ENCODE measurements at regions not wholly inside any gene's neighbourhood (a gene's known extent, or its start where the extent isn't known, plus 50 kb on each side); places are given as distances from the start of the nearest gene placed in this dataset.

DNA sequence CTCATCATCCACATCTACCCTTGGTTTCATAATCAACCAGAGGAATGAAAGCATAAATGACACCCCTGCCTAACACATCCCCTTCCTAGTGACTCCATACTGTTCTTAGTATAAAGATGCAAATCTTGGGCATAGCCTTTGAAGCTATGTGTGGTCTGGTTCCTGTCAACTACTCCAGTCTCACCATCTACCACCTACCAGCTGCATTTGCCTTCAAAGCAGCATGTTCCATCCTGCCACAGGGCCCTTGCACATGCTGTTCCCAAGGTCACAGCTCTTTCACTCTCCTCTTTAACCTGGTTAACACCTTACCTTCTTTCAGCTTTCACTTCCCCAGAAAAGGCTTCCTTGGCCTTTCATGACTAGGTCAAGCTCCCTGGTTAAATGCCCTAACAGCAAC, 62.3 kb upstream of the ARHGEF3 start:
- H3K36me3 Mint-ChIP-seq = no peaks in the 10 kb centered on the region
- no peak overlapping the region for H3K4me3 Mint-ChIP-seq
- H3K27ac Mint-ChIP-seq = no peak overlapping the region
- DNase-seq (ENCODE audit: low spot score) (no peak), ATAC-seq (no peak)
- 0 out of 2 replicates have a peak, but pooled peaks cover 3% of the 10 kb centered on the region for H3K4me1 Mint-ChIP-seq
- CTCF ChIA-PET = interaction anchor here (0.6 to 0.9 kb wide), 3 partner anchors 20 to 63 kb away, joined by 3 read pairs; partner anchors contain the start of gene ARHGEF3
- TF ChIP-seq ESRRA (CRISPR knock-in tag; IDR thresholded peaks at IDR 0.05; ENCODE audit: borderline replicate concordance) (no peak), FOXK1 (CRISPR knock-in tag; IDR thresholded peaks at IDR 0.05) (no peak), RORB (CRISPR knock-in tag; IDR thresholded peaks at IDR 0.05) (no peak), ZBTB43 (CRISPR knock-in tag; IDR thresholded peaks at IDR 0.05) (no peak), NR1H2 (CRISPR knock-in tag; IDR thresholded peaks at IDR 0.05) (no peak), ZNF232 (CRISPR knock-in tag; IDR thresholded peaks at IDR 0.05) (no peak), JUN (CRISPR knock-in tag; IDR thresholded peaks at IDR 0.05) (no peak), FOXP1 (CRISPR knock-in tag; IDR thresholded peaks at IDR 0.05; ENCODE audit: borderline replicate concordance) (no peak), NR3C1 (CRISPR knock-in tag; conservative IDR thresholded peaks at IDR 0.05; ENCODE audit: low read depth) (no peak), TEAD1 (CRISPR knock-in tag; IDR thresholded peaks at IDR 0.05) (no peak), GABPB1 (CRISPR knock-in tag; IDR thresholded peaks at IDR 0.05) (no peak), IRF2 (CRISPR knock-in tag; IDR thresholded peaks at IDR 0.05; ENCODE audit: borderline replicate concordance, low read depth) (no peak)
- TF ChIP-seq, protein P1, sequence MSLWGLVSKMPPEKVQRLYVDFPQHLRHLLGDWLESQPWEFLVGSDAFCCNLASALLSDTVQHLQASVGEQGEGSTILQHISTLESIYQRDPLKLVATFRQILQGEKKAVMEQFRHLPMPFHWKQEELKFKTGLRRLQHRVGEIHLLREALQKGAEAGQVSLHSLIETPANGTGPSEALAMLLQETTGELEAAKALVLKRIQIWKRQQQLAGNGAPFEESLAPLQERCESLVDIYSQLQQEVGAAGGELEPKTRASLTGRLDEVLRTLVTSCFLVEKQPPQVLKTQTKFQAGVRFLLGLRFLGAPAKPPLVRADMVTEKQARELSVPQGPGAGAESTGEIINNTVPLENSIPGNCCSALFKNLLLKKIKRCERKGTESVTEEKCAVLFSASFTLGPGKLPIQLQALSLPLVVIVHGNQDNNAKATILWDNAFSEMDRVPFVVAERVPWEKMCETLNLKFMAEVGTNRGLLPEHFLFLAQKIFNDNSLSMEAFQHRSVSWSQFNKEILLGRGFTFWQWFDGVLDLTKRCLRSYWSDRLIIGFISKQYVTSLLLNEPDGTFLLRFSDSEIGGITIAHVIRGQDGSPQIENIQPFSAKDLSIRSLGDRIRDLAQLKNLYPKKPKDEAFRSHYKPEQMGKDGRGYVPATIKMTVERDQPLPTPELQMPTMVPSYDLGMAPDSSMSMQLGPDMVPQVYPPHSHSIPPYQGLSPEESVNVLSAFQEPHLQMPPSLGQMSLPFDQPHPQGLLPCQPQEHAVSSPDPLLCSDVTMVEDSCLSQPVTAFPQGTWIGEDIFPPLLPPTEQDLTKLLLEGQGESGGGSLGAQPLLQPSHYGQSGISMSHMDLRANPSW (CRISPR knock-in tag; conservative IDR thresholded peaks at IDR 0.05; ENCODE audit: low read depth) = no peak
- peaks cover 6% of the 10 kb centered on the region for H3K9me3 Mint-ChIP-seq
- no peaks in the 10 kb centered on the region for H3K27me3 Mint-ChIP-seq (ENCODE audit: low read depth)
- POLR2A ChIA-PET = no interaction called here

DNA sequence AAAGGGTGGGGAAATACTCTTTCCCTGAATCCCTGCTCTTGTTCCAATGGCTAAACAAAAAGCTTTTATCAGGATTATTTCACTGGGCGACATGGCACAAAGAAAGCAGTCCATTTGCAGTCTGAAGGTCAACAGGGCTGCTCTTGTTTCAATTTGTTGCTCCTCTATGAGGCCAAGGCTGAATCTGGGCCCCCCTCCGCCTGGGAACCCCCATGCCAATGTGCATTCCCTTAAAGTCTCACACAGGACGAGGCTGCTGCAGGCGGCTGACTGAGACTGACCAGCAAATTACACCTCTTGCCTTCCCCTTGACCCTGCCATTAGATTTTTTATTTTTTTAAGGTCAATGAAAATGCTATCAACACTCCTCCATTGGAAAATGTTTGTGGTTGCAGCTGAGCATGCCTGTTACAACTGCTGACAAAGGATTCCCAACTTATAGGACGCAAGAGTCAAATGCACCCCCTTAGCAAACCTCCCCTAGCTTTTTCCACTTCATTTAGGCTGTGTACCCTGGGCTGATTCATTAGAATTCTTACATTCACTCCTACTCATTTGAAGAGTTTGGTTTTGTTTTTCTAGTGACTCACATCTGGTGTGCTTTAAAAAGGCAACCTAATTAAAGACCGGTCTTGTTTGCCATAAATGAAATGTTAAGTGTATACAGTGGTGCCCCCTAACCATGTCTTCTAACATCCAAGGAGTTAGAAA, 60.8 kb upstream of the ARHGEF3 start:
- ChIA-PET POLR2A (no interaction called here), CTCF (interaction anchor here (1.5 kb wide), 1 partner anchor 126 kb away, joined by 7 read pairs; no protein-coding TSS in a partner anchor)
- TF ChIP-seq, protein P2, sequence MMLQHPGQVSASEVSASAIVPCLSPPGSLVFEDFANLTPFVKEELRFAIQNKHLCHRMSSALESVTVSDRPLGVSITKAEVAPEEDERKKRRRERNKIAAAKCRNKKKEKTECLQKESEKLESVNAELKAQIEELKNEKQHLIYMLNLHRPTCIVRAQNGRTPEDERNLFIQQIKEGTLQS (CRISPR knock-in tag; conservative IDR thresholded peaks at IDR 0.05) = no peak
- no peak for TF ChIP-seq ERG (CRISPR knock-in tag; IDR thresholded peaks at IDR 0.05)
- TF ChIP-seq SOX15 (CRISPR knock-in tag; IDR thresholded peaks at IDR 0.05) = no peak
- TF ChIP-seq CDX4 (CRISPR knock-in tag; IDR thresholded peaks at IDR 0.05; ENCODE audit: borderline replicate concordance) = no peak
- no peak for TF ChIP-seq EMX1 (CRISPR knock-in tag; IDR thresholded peaks at IDR 0.05)
- TF ChIP-seq, protein P3, sequence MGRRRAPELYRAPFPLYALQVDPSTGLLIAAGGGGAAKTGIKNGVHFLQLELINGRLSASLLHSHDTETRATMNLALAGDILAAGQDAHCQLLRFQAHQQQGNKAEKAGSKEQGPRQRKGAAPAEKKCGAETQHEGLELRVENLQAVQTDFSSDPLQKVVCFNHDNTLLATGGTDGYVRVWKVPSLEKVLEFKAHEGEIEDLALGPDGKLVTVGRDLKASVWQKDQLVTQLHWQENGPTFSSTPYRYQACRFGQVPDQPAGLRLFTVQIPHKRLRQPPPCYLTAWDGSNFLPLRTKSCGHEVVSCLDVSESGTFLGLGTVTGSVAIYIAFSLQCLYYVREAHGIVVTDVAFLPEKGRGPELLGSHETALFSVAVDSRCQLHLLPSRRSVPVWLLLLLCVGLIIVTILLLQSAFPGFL (CRISPR knock-in tag; IDR thresholded peaks at IDR 0.05; ENCODE audit: borderline replicate concordance) = no peak
- no peak for TF ChIP-seq RELA (CRISPR knock-in tag; IDR thresholded peaks at IDR 0.05; ENCODE audit: borderline replicate concordance)
- TF ChIP-seq TCF7 (CRISPR knock-in tag; IDR thresholded peaks at IDR 0.05; ENCODE audit: low read depth) = no peak
- TF ChIP-seq OVOL2 (CRISPR knock-in tag; IDR thresholded peaks at IDR 0.05; ENCODE audit: borderline replicate concordance) = no peak
- H3K36me3 Mint-ChIP-seq = no peaks in the 10 kb centered on the region
- no peaks in the 10 kb centered on the region for H3K27me3 Mint-ChIP-seq (ENCODE audit: low read depth)
- H3K4me1 Mint-ChIP-seq = 0 out of 2 replicates have a peak, but pooled peaks cover 3% of the 10 kb centered on the region
- DNase-seq (ENCODE audit: low spot score) (no peak), ATAC-seq (no peak)
- peaks cover 6% of the 10 kb centered on the region for H3K9me3 Mint-ChIP-seq
- H3K27ac Mint-ChIP-seq = no peak overlapping the region
- H3K4me3 Mint-ChIP-seq = no peak overlapping the region
